Activated gamma-delta T cell treated with Interleukin-2 at 50 U/mL for 16 hours (primary cell): ENCODE measurements at regions not wholly inside any gene's neighbourhood (a gene's known extent, or its start where the extent isn't known, plus 50 kb on each side); places are given as distances from the start of the nearest gene placed in this dataset.

Source experiments
- DNase-seq: peaks from one replicate; pipeline ENCODE4 v3.0.0-alpha.2; 2020

DNA sequence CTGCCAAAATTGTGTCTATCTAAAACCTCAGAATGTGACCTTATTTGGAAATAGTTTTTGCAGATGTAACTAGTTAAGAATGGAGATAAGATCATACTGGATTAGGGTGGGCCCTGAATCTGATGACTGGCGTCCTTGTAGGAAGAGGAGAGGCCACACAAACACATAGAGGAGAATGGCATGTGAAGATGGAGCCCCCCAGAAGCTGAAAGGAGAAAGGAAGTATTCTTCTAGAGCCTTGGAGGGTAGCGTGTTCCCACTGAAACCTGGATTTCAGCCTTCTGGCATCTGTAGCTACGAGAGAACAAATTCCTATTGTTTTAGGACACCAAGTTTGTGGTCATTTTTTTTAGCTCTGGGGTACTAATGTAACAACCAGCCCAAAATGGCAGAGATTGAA is 423.0 kb upstream of the TPM1 start:
- DNase-seq = no peak

DNA sequence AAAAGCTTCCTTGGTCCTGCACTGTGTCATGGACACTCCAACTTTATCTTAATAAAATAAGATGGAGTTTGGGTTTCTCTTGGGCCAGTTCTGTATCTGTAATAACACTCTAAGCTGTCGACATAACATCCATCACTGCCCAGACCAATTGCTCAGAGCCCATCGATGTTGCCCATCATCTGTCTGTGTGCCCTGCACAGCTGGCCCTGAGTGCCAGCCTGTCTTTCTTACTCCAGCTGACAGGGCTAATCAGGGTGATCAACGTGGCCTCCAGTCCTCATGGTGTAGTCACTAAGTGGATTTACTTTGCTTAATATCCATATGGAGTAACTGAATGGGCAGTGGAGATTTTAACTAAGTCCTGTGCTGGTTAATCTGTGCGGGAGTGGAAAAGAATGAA is 419.8 kb upstream of the TPM1 start:
- DNase-seq = no peak

- DNase-seq = no peak
Measured at GRCh38 chr15:62624547-62625378, 417.8 kb upstream of the TPM1 start.

- no peak for DNase-seq
Measured at GRCh38 chr15:62625429-62626033, 417.0 kb upstream of the TPM1 start.

DNA sequence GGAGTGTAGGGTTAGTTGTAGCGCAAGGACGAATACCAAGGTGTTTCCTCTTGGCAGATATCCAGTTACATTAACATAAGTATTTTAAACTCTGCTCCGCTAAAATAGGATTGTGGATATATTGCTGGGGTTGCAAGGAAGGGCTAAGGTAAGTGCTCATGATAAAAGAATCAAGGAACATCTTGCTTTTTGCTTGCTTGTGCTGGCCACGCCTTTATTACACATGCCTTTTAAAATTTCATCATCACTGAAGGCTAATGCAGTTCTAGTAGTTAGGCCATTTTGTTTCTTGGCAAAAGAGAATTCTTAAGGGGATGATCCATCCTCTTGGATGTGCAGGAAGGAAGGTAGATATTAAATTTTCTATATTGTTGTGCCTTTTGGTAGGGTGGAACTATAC is 415.6 kb upstream of the TPM1 start:
- DNase-seq = no peak

DNA sequence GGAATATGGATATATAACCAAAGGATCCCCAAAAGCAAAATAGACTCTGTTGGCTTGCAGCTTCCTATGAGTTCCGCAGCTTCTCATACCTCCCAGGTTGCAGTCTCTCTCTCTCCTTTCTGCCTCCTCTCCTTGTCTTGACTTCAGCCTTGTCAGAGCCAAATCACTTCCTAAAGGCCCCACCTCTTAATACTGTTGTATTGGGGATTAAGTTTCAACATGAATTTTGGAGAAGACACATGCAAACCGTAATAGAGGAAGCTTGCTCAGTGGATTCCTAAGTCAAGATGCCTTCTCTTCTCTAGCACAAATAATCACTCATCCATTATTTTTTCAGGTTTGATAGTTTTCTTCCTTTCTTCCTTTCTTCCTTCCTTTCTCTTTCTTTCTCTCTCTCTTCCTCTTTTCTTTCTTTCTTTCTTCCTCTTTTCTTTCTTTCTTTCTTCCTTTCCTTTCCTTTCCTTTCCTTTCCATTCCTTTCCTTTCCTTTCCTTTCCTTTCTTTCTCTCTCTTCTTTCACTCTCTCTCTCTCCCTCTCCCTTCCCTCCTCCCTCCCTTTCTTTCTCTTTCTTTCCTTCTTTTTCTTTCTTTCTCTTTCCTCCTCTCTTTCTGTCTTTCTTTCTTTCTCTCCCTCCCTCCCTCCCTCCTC is 411.3 kb upstream of the TPM1 start:
- DNase-seq = no peak

- no peak for DNase-seq
Measured at GRCh38 chr15:62636823-62637573, 405.5 kb upstream of the TPM1 start.

DNA sequence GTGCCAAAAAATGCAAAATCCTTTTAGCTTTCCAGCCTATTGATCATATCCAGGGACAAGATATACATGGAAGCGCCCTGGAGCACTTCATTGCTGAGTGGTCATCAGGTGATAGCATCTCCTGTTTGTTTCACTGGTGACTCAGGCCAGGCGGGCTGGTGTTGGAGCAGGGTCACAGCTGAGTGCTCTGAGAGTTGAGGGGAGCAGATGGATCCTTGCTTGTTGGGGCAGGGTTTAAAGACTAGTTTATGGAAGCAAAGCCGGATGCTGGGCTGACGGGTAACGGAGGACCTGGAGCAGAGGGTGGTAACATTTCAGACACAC is 405.0 kb upstream of the TPM1 start:
- DNase-seq = no peak

- DNase-seq = no peak
Measured at GRCh38 chr15:62637950-62638619, 404.5 kb upstream of the TPM1 start.

- no peak for DNase-seq
Measured at GRCh38 chr15:62639432-62639831, 403.1 kb upstream of the TPM1 start.

- DNase-seq = no peak
Measured at GRCh38 chr15:62639906-62640605, 402.5 kb upstream of the TPM1 start.

- no peak for DNase-seq
Measured at GRCh38 chr15:62641825-62642224, 400.7 kb upstream of the TPM1 start.

GRCh38 chr15:62643572-62643971 is 399.0 kb upstream of the TPM1 start:
- no peak for DNase-seq

DNA sequence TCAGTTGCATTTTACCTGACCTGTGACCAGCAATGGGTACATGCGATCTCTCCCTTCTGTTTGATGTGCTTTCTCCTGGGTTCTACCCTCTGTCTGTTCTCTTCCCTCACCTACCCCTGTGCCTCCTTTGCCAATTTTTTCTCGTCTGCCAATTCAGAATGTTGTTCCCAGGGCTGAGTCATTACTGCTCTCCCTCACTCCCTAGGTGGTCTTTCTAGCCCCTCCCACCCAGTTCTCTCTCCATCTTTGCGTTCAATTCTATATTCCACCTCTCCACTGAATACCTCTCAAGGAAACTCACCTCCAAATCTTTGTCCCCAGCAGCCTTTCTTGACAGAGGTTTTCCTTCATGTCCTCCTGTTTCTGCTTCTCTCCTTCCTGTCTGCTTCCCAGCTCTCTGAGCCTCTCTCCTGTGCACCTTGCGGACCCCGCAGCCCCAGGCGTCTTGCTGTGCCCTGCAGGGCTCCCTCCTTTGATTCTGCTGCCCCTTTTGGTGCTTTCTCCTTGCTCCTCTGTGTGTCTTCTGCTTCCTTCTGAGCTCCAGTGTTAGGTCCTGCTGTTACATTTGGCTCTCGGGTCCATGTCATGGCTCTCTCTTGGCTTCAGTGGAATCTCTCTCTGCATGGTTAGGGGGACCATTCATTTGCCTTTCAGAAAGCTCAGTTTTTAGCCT is 398.2 kb upstream of the TPM1 start:
- no peak for DNase-seq

GRCh38 chr15:62644889-62645742 is 397.4 kb upstream of the TPM1 start:
- DNase-seq = no peak

DNA sequence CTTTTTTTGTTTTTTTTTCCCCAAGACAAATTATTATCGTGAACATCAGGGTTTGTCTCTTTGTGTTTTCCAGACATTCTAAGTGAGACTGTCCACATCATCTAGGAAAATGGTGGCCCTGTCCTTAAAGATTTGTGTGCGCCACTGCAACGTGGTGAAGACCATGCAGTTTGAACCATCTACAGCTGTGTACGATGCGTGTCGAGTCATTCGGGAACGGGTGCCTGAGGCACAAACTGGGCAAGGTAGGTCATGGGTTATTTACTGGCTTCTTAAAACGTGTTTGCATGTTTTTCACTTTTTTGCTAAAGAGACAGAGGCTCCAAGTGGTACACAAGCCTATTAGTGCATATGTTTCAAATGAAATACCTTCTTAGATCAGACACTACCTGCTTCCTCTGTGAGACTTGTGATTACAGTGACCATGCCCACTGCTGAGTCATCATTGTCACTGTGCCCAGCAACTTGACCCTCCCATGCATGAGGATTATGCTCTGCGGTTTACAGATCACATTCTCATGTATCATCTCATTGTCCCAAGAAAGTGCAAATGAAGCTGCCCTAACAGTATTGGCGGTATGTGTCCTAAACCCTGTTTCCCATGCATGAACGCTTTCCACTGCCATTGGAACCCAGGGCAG is 395.2 kb upstream of the TPM1 start:
- no peak for DNase-seq

DNA sequence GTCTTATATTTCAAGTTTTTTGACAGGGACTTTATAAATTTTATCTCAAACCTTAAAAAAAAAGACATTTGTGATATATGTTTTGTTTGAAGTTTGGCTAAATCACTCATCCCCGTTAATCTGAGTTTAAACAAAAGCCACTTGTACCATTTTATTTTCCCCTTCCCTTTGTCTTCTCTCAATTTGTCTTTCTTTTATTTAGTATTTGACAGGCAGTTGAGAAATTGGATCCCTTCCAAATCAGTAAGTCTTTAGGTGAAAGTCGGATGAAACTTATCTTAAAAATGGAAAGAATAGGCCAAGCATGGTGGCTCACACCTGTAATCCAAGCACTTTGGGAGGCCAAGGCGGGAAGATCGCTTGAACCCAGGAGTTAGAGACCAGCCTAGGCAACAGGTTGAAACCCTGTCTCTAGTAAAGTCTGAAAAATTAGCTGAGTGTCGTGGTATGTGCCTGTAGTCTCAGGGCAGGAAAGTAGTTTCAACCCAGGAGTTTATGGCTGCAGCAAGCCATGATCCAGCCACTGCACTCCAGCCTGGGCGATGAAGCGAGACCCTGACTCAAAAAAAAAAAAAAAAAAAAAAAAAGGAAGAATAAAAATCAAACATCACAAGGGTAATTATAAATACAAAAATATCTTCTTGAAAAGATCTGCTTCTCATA is 394.6 kb upstream of the TPM1 start:
- no peak for DNase-seq

- no peak for DNase-seq
Measured at GRCh38 chr15:62648954-62649353, 393.6 kb upstream of the TPM1 start.

- DNase-seq = no peak
Measured at GRCh38 chr15:62649793-62650420, 392.6 kb upstream of the TPM1 start.
